ENCODE measurements at regions not wholly inside any gene's neighbourhood (a gene's known extent, or its start where the extent isn't known, plus 50 kb on each side); places are given as distances from the start of the nearest gene placed in this dataset.

DNA sequence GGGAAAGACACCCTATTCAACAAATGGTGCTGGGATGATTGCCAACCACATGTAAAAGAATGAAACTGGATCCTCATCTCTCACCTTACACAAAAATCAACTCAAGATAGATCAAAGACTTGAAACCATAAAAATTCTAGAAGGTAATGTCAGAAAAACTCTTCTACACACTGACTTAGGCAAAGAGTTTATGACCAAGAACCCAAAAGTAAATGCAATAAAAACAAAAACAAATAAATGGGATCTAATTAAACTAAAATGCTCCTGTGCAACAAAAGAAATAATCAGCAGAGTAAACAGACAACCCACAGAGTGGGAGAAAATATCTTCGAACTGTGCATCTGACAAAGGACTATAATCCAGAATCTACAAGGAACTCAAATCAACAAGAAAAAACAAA is 504.2 kb upstream of the MBL2 start:
- Histone ChIP-seq H3K4me3 (ENCODE audit: low read length) (no peak overlapping the region), H3K4me1 (ENCODE audit: insufficient read depth, low read length) (no peaks in the 10 kb centered on the region), H3K9me3 (ENCODE audit: low read length) (no peaks in the 10 kb centered on the region), H3K27ac (ENCODE audit: low read depth, low read length) (no peak overlapping the region), H3K36me3 (ENCODE audit: insufficient read depth, low read length) (no peaks in the 10 kb centered on the region), H3K27me3 (ENCODE audit: insufficient read depth, low read length, poor library complexity, severe bottlenecking) (no peaks in the 10 kb centered on the region)
- peaks cover 11 to 43% (median 27%) of the 10 kb centered on the region in 5 donors for H3K9me3 Mint-ChIP-seq
- CTCF ChIA-PET, result no interaction called here
- no peak overlapping the region for H3K4me3 Mint-ChIP-seq
- no peaks in the 10 kb centered on the region for H3K27me3 Mint-ChIP-seq
- no peak for DNase-seq
- no peaks in the 10 kb centered on the region for H3K4me1 Mint-ChIP-seq
- H3K27ac Mint-ChIP-seq, result peak overlapping the region in 1 of 8 donors; percentile 32
- POLR2A ChIA-PET, result no interaction called here
- H3K36me3 Mint-ChIP-seq, result no peaks in the 10 kb centered on the region

DNA sequence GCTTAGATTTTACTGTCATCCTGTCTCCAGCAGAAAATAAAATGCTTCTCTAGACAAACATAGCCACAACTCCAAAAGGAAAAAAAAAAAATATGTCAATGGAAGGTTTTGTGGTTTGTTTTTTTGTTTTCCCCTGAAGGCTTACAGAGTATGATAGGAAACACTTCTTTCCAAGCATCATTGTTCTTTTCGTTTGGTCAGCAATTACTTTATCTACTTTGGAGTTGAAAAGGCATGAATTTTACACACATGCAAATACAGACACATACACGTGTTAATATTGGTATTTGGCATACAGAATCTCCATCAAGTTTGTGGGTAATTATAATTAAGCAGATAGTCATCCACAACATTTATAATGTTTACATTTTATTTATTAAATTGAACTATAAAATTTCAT is 496.9 kb upstream of the MBL2 start:
- Mint-ChIP-seq H3K27ac (no peak overlapping the region), H3K4me1 (no peaks in the 10 kb centered on the region), H3K36me3 (no peaks in the 10 kb centered on the region), H3K9me3 (peaks cover 0 to 44% (median 22%) of the 10 kb centered on the region in 5 donors), H3K4me3 (no peak overlapping the region), H3K27me3 (no peaks in the 10 kb centered on the region)
- CTCF ChIA-PET, result no interaction called here
- H3K9me3 ChIP-seq (ENCODE audit: low read length), result no peaks in the 10 kb centered on the region
- no peaks in the 10 kb centered on the region for H3K27me3 ChIP-seq (ENCODE audit: insufficient read depth, low read length, poor library complexity, severe bottlenecking)
- DNase-seq, result no peak
- H3K4me3 ChIP-seq (ENCODE audit: low read length), result no peak overlapping the region
- no peaks in the 10 kb centered on the region for H3K36me3 ChIP-seq (ENCODE audit: insufficient read depth, low read length)
- POLR2A ChIA-PET, result no interaction called here
- H3K27ac ChIP-seq (ENCODE audit: low read depth, low read length), result no peak overlapping the region
- H3K4me1 ChIP-seq (ENCODE audit: insufficient read depth, low read length), result no peaks in the 10 kb centered on the region

DNA sequence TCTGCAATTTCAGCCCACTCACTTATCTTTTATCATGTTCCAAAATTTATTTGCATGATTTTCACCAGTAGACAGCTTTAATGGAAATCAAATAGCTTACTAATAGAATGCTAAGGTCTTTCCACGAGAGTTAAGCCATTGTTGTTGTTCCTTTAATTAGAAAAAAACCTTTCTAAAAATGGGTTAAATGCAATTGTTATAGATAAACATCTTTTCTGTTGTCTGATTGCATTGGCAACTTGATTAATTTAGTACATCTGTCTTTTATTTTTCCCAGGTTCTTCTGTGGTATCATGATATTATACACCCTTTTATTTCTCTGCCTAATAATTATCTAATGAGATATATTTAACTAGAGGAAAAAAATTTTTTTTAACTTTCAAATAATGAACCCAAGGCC is 487.6 kb upstream of the MBL2 start:
- ChIA-PET POLR2A (no interaction called here), CTCF (no interaction called here)
- no peak overlapping the region for H3K4me3 ChIP-seq (ENCODE audit: low read length)
- DNase-seq, result no peak
- no peak overlapping the region for H3K27ac ChIP-seq (ENCODE audit: low read depth, low read length)
- Mint-ChIP-seq H3K27ac (no peak overlapping the region), H3K4me1 (no peaks in the 10 kb centered on the region), H3K4me3 (no peak overlapping the region), H3K36me3 (no peaks in the 10 kb centered on the region), H3K27me3 (no peaks in the 10 kb centered on the region), H3K9me3 (peaks cover 4 to 30% (median 9%) of the 10 kb centered on the region in 5 donors)
- no peaks in the 10 kb centered on the region for H3K36me3 ChIP-seq (ENCODE audit: insufficient read depth, low read length)
- no peaks in the 10 kb centered on the region for H3K4me1 ChIP-seq (ENCODE audit: insufficient read depth, low read length)
- H3K9me3 ChIP-seq (ENCODE audit: low read length), result no peaks in the 10 kb centered on the region
- H3K27me3 ChIP-seq (ENCODE audit: insufficient read depth, low read length, poor library complexity, severe bottlenecking), result no peaks in the 10 kb centered on the region

DNA sequence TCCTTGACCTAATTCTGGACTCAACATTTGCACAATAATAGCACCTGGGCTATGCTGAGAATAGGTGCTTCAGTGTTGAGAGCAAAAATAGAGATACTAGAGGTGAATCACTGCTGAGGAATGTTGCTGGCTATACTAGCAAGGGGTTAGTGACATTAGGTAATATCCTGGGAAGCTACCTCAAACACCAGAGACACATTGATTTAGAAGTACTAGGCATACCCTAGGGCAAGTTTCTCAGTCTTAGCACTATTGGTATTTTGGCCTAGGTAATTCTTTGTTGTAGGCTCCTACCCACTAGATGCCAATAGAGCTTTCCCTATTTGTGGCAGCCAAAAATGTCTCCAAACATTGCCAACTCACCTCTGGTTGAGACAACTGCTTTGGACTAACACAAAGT is 484.0 kb upstream of the MBL2 start:
- H3K4me3 ChIP-seq (ENCODE audit: low read length), result no peak overlapping the region
- no peaks in the 10 kb centered on the region for H3K36me3 ChIP-seq (ENCODE audit: insufficient read depth, low read length)
- no peak overlapping the region for H3K27ac Mint-ChIP-seq
- peaks cover 4 to 23% (median 11%) of the 10 kb centered on the region in 5 donors for H3K9me3 Mint-ChIP-seq
- no peaks in the 10 kb centered on the region for H3K4me1 ChIP-seq (ENCODE audit: insufficient read depth, low read length)
- DNase-seq, result no peak
- no peak overlapping the region for H3K4me3 Mint-ChIP-seq
- no peaks in the 10 kb centered on the region for H3K9me3 ChIP-seq (ENCODE audit: low read length)
- no peaks in the 10 kb centered on the region for H3K27me3 Mint-ChIP-seq
- CTCF ChIA-PET, result no interaction called here
- no peaks in the 10 kb centered on the region for H3K27me3 ChIP-seq (ENCODE audit: insufficient read depth, low read length, poor library complexity, severe bottlenecking)
- H3K36me3 Mint-ChIP-seq, result no peaks in the 10 kb centered on the region
- H3K4me1 Mint-ChIP-seq, result no peaks in the 10 kb centered on the region
- POLR2A ChIA-PET, result no interaction called here
- H3K27ac ChIP-seq (ENCODE audit: low read depth, low read length), result no peak overlapping the region

DNA sequence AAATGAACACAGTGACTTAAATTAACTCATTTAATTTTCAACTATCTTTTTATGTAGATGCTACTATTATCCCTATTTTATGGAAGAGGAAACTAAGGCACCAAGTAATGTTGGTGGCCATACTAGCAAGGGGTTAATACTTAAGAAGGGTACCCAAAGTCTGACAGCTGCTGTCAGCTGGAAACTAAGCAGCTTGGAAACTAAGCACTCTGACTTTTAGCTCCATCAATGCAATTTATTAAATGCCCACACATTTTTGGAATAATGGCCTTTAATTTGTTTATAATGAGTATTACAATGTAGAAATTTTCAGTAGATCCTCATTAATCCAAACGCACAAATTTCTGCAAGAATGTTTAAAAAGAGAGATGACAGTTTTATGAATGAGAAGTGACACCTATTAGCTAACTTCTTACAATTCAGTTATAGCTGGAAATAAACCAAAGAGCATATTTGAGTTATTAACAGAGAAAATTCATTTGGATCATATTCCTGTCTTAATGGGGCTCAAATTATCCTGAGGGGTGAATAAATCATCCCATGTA is 483.1 kb upstream of the MBL2 start:
- H3K9me3 ChIP-seq (ENCODE audit: low read length), result no peaks in the 10 kb centered on the region
- Mint-ChIP-seq H3K27me3 (no peaks in the 10 kb centered on the region), H3K9me3 (peaks cover 0 to 23% (median 11%) of the 10 kb centered on the region in 5 donors), H3K4me1 (no peaks in the 10 kb centered on the region), H3K27ac (no peak overlapping the region), H3K36me3 (no peaks in the 10 kb centered on the region), H3K4me3 (no peak overlapping the region)
- ChIA-PET CTCF (no interaction called here), POLR2A (no interaction called here)
- H3K36me3 ChIP-seq (ENCODE audit: insufficient read depth, low read length), result no peaks in the 10 kb centered on the region
- DNase-seq, result no peak
- no peaks in the 10 kb centered on the region for H3K27me3 ChIP-seq (ENCODE audit: insufficient read depth, low read length, poor library complexity, severe bottlenecking)
- no peaks in the 10 kb centered on the region for H3K4me1 ChIP-seq (ENCODE audit: insufficient read depth, low read length)
- H3K27ac ChIP-seq (ENCODE audit: low read depth, low read length), result no peak overlapping the region
- H3K4me3 ChIP-seq (ENCODE audit: low read length), result no peak overlapping the region

DNA sequence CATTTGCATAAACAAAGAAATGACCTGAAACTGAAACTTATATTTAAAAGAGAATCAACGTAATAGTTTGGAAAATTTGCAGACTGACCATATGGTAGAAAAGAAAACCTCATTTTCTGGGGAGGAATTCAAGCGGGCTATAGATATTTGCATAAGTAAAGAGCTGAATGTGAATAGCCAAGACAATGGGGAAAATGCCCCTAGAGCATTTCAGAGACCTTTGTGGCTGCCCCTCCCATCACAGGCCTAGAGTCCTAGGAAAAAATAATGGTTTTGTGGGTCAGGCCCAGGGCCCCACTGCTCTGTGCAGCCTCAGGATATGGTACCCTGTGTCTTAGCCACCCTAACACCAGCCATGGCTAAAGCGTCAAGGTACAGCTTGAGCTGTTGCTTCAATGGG is 480.6 kb upstream of the MBL2 start:
- no peaks in the 10 kb centered on the region for H3K4me1 ChIP-seq (ENCODE audit: insufficient read depth, low read length)
- H3K4me3 Mint-ChIP-seq, result no peak overlapping the region
- H3K9me3 Mint-ChIP-seq, result peaks cover 7 to 30% (median 19%) of the 10 kb centered on the region in 5 donors
- H3K36me3 Mint-ChIP-seq, result no peaks in the 10 kb centered on the region
- ChIA-PET POLR2A (no interaction called here), CTCF (no interaction called here)
- H3K27ac ChIP-seq (ENCODE audit: low read depth, low read length), result no peak overlapping the region
- no peak overlapping the region for H3K27ac Mint-ChIP-seq
- no peak overlapping the region for H3K4me3 ChIP-seq (ENCODE audit: low read length)
- no peaks in the 10 kb centered on the region for H3K4me1 Mint-ChIP-seq
- no peaks in the 10 kb centered on the region for H3K36me3 ChIP-seq (ENCODE audit: insufficient read depth, low read length)
- H3K9me3 ChIP-seq (ENCODE audit: low read length), result peaks cover 3% of the 10 kb centered on the region
- H3K27me3 ChIP-seq (ENCODE audit: insufficient read depth, low read length, poor library complexity, severe bottlenecking), result no peaks in the 10 kb centered on the region
- no peaks in the 10 kb centered on the region for H3K27me3 Mint-ChIP-seq
- DNase-seq, result no peak

DNA sequence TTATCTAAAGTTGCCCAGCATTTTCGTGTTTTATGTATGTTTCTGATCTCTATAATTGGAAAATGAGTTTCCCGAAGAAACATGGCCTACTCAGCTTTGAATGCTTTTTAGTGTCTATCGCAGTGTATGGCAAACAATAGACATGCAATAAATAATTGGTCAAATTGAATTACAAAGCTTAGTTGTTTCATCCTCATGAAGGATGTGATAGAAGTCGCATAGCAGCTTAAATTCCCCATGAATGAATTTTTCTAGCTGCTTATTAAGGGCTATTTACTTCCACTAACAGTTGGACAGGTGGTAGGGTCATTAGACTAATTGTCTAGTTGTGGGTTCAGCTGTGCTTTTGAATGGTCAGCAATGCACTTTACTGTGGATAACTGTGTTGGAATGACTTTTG is 467.3 kb upstream of the MBL2 start:
- H3K27ac ChIP-seq (ENCODE audit: low read depth, low read length), result no peak overlapping the region
- H3K9me3 ChIP-seq (ENCODE audit: low read length), result no peaks in the 10 kb centered on the region
- CTCF ChIA-PET, result no interaction called here
- Mint-ChIP-seq H3K27me3 (no peaks in the 10 kb centered on the region), H3K36me3 (no peaks in the 10 kb centered on the region), H3K9me3 (peaks cover 2 to 16% (median 5%) of the 10 kb centered on the region in 5 donors), H3K27ac (no peak overlapping the region), H3K4me3 (no peak overlapping the region), H3K4me1 (no peaks in the 10 kb centered on the region)
- H3K4me1 ChIP-seq (ENCODE audit: insufficient read depth, low read length), result no peaks in the 10 kb centered on the region
- H3K36me3 ChIP-seq (ENCODE audit: insufficient read depth, low read length), result no peaks in the 10 kb centered on the region
- no peaks in the 10 kb centered on the region for H3K27me3 ChIP-seq (ENCODE audit: insufficient read depth, low read length, poor library complexity, severe bottlenecking)
- DNase-seq, result no peak
- POLR2A ChIA-PET, result no interaction called here
- no peak overlapping the region for H3K4me3 ChIP-seq (ENCODE audit: low read length)

DNA sequence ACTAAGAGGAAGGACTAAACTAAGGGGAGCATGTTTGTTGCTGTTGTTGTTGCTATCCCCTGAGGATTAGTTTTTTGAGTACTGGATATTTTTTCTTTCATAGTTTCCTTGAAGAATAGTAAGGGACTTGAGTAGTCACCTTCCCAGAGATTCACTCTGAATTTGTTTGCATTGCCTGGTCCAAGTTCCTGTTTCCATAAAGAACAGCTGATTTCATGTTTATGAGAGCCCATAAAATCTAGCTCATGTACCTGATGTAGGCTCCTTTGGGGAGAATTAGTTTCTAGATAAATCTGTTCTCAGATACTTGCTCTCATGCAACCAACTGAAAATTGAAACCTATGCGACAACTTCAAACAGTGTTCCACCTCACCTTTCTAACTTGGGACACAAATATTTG is 464.4 kb upstream of the MBL2 start:
- Mint-ChIP-seq H3K27me3 (no peaks in the 10 kb centered on the region), H3K27ac (no peak overlapping the region), H3K9me3 (peaks cover 2 to 26% (median 8%) of the 10 kb centered on the region in 5 donors), H3K36me3 (no peaks in the 10 kb centered on the region), H3K4me1 (no peaks in the 10 kb centered on the region), H3K4me3 (no peak overlapping the region)
- no peaks in the 10 kb centered on the region for H3K9me3 ChIP-seq (ENCODE audit: low read length)
- no peaks in the 10 kb centered on the region for H3K4me1 ChIP-seq (ENCODE audit: insufficient read depth, low read length)
- no peak overlapping the region for H3K27ac ChIP-seq (ENCODE audit: low read depth, low read length)
- CTCF ChIA-PET, result no interaction called here
- H3K27me3 ChIP-seq (ENCODE audit: insufficient read depth, low read length, poor library complexity, severe bottlenecking), result no peaks in the 10 kb centered on the region
- no peaks in the 10 kb centered on the region for H3K36me3 ChIP-seq (ENCODE audit: insufficient read depth, low read length)
- H3K4me3 ChIP-seq (ENCODE audit: low read length), result no peak overlapping the region
- POLR2A ChIA-PET, result no interaction called here
- DNase-seq, result no peak

DNA sequence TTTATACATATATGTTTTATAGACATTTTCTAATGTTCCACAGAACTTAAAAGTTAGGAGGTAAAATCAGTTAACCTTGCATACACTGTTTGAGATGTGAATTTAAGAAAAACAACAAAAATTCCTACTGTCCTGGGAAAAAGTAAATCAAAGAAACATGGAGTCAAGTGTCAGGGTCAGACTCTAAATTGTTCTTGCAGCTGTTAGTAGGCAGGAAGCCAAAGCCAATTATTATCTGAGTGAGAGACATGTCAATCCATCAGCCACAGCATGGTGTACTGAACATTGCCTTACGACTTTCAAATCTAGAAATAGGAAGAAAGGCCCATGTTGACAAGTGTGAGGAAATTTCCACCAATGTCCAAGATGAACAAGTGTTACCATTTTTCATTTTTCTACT is 461.2 kb upstream of the MBL2 start:
- POLR2A ChIA-PET, result no interaction called here
- Histone ChIP-seq H3K27me3 (ENCODE audit: insufficient read depth, low read length, poor library complexity, severe bottlenecking) (no peaks in the 10 kb centered on the region), H3K36me3 (ENCODE audit: insufficient read depth, low read length) (no peaks in the 10 kb centered on the region), H3K9me3 (ENCODE audit: low read length) (no peaks in the 10 kb centered on the region), H3K4me3 (ENCODE audit: low read length) (no peak overlapping the region), H3K4me1 (ENCODE audit: insufficient read depth, low read length) (no peaks in the 10 kb centered on the region), H3K27ac (ENCODE audit: low read depth, low read length) (no peak overlapping the region)
- no peak for DNase-seq
- H3K36me3 Mint-ChIP-seq, result no peaks in the 10 kb centered on the region
- CTCF ChIA-PET, result no interaction called here
- H3K4me3 Mint-ChIP-seq, result no peak overlapping the region
- H3K9me3 Mint-ChIP-seq, result peaks cover 4 to 32% (median 9%) of the 10 kb centered on the region in 5 donors
- H3K4me1 Mint-ChIP-seq, result no peaks in the 10 kb centered on the region
- H3K27me3 Mint-ChIP-seq, result no peaks in the 10 kb centered on the region
- no peak overlapping the region for H3K27ac Mint-ChIP-seq

Data from CD8-positive, alpha-beta memory T cell (primary cell).